GOT3 (cell line): ENCODE measurements at regions not wholly inside any gene's neighbourhood (a gene's known extent, or its start where the extent isn't known, plus 50 kb on each side); places are given as distances from the start of the nearest gene placed in this dataset.

Source experiments
- DNase-seq: peaks from one replicate; lab custom pipeline; 2025; ENCODE audit warnings: mixed read lengths; lab: John Stamatoyannopoulos, UW

DNA sequence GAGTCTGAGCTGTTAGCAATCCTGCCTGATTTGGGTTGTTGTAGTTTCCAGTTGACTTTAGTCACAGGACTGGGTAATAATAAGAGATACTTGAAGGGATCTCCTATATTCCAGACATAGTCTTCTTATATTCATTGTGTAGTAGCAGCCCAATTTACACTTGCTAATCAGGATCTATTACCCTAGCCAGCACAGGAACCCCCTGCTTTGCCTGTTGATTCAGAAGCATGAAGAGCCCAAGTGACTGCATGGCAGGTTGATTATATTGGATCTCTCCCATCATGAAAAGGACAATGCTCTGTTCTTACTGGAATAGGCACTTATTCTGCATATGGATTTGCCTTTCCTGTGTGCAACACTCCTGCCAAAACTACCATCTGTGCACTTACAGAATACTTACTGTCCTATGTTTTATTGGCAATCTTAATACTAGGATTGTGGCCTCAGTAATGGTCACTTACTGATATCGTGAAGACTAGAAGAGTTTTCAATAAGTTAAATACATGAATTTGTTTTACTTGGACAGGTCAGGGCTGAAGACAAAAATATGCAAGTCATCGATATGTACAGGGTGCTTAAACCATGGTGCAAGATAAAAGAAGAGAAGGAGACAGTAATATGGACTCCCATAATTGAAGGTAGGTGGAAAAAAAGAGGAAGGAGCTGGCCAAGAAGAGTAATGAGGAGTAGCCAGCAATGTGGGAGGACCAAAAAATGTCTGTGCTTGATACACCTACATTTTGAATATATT is 304.1 kb downstream of the MCTP2 start:
- DNase-seq: no peak

- no peak for DNase-seq
These were observed 305.2 kb downstream of the MCTP2 start for GRCh38 chr15:94536549-94536948.

DNA sequence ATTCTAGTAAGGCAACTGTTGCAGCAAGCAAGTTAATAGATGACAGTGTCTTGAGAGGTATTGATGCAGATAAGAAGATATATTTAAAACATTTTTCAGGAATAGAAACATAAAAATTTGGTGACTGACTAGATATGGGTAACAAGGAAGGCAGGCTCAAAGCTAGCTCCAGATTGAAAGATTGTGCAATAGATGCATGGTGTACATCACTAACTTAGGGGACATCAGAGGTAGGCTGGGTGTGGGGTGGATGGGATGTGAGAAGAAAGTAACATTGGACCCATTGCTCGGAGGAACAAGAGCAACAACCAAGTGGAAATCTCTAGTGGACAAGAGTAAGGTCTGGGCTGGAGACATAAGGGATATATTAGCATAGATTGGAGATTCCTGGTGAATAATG is 306.9 kb downstream of the MCTP2 start:
- DNase-seq: no peak

GRCh38 chr15:94542391-94542790 is 311.0 kb downstream of the MCTP2 start:
- no peak for DNase-seq

- DNase-seq: no peak
These were observed 315.4 kb downstream of the MCTP2 start for GRCh38 chr15:94546808-94547207.

DNA sequence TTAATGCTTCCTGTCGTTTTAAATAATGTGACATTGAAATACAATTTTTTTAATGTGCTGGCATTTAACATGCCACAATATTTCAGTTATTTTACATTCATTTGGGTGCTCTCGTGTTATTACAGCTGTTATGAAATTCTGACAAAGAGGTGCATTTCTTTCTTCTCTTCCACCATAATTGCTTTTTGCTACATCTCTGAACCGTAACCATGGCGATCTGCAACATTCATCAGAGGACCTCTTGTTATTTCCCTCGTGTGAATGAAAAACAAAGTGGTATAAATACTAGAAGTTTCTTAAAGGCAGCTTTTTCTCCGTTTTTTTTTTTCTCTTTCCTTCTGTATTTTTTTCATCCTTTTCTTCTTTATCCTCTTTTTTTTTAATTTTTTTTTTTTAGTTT is 316.4 kb downstream of the MCTP2 start:
- DNase-seq: no peak

DNA sequence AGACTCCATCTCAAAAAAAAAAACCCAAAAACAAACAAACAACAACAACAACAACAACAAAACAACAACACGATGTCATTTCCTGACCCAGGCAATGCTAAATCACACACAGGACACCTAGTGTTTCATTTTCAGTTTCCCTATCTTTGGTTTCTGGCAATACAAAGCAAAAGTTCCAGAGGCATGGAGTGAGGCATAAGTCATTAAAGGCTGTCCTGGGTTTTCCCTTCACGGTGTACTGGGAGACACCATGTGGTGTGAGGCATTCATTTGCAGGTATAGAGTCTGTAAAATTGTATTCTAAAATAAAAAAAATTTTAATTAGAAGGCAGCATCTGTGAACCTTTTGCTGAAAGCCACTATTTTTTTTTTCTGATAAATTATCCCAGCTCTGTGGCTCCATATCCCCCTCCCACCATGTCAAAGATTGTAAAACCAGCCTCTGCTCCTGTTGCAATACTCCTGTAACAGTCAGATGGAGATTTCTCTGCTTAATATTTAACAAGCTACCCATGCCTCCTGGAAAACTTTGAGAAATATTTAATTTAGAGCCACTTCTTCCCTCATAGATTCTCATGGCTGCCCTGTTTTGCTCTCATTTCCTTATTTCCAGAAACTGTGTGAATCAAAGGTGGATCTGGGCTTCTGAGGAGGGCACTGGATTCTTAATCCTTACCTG is 324.6 kb downstream of the MCTP2 start:
- no peak for DNase-seq

DNA sequence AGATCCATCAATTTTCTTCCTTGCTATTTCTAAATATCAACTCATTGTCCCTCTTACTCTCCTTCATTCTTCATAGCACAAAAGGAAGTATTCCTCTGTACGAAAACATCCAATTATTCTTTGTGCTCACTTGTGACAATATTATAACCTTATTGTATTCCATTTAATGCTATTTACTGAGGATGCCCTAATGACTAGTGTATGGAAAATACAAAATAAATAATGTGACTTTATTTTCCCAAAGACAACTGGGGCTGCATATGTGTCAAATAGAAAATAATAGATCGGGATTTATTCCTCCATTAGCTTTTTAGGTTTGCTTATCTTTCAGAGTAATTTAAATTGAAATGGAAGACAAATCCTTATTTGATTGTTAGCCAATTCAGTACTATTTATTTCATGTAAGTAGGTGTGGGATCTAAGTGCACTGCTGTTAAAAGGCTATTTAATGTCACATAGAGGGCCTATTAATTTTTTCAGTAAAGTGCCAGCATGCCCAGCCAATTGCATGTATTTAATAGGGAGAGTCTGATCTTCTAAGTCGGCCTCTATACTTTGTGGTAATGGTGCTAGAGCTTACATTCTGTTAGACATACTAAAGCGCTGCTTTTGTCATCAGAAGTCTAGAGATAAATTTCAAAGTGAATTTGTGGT is 329.8 kb downstream of the MCTP2 start:
- DNase-seq: no peak

- DNase-seq: no peak
These were observed 332.1 kb downstream of the MCTP2 start for GRCh38 chr15:94563456-94563855.

DNA sequence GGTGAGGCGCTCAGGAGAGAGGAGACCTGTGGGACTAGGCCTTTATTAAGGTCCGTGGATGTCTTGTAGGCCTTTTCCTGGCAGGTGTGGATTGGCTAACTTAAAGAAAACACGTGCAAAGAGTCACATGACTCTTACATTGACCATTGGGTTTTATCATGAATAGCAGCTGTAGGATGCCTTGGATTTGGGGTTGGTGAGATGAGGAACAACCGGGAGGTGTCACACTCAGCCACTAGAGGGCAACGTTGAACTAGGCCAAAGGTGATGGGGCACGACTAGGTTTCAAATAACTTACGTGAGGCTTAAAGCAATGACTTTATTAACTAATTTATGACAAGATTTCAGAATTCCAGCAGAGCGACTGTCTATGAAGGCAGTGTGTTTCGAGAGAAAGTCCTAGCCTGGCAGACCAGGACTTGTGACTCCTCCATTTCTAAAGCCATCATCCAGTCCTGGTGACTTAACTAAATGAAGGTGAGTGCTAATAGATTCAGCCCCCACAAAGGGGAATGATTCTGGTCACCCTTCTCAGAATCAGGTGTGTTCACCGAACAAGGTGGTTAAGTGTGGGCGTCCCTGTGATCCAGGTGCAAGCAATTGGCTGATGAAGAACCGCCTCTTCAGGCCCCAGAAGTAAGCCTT is 345.6 kb downstream of the MCTP2 start:
- no peak for DNase-seq

DNA sequence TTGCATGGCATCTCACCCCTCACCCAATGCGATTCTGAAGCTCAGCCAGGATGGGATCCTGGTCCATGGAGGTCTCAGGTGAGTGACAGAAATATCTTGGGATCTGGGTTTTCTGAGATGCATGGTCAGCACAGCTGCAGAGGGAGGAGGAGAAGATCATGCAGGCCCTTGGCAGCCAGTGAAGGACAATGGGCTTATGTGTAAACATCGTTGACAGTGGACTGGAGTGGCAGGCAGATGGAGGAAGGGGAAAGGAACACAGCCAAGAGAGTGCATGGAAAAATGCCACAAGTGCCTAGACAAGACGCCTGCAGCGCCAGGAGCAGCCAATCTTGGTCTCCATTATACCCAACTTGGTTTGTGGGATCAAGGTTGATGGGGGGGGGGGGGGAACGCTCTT is 347.9 kb downstream of the MCTP2 start:
- DNase-seq: no peak

DNA sequence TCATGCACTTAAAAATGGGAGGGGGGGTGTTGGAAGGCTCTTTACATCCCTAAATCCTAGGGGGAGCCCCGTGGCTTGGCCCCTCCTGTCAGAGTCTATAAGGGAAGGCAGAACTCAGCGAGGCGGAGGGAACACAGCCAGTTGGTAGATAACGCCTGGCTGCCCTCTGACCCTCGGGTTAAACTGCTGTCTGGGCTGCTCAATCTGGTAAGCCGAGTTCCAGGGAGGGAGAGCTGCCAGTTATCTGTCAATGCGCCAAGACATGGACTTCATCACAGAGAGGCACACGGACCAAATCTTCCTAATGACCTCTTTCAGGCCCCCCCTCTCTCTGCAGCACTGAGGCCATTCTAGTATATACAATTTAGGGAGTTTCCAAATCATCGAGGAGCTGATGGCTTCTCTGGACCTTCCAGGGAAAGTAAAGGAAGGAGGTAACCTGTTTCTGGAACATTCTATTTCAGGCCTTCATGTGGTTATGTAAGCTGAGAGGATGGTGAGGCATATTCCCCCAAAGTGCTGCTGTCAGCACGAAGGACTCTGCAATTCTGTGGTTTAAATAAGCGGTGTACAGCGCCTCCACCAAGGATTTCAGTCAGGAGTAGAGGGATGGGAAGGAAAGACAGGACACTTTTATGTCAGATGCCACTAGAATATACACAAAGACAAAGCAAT is 349.0 kb downstream of the MCTP2 start:
- no peak for DNase-seq

DNA sequence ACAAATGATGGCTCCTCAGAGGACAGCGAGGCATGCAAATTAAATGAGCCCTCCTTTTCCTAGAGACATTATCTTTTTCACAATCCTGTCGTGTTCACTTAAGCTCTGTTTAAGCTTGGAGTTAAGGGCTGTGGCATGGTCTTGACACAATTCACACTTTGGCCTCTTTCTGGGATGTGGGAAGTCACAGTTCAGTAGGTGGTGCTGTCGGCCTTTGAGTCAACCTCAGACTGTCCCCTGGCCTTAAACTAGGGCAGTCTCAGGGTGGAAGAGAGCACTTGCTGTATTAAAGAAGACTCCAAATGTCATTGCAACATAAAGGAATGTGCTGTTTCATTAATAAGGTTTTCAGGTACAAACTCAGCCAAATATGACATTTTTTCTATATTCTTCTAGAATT is 351.0 kb downstream of the MCTP2 start:
- DNase-seq: no peak

DNA sequence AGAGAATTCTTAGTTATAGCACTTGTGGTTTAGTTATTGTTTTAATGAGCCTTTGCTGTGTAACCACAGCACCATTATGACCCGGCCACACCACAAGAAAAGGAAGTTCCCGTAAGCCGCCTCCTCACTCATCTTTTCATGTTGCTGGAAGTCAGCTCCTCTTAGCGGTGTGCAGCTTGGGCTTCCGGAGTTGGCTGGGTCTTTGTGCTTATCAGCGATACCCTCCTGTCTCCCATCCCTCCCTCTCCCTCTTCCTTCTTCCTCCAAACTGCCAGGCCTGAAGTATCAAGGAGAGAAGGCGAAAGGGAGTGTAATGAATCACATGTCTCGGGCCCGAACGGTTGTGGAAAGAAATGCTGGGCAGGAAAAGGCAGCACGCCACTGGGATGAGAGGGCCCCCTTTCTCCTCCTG is 353.5 kb downstream of the MCTP2 start:
- DNase-seq: no peak

DNA sequence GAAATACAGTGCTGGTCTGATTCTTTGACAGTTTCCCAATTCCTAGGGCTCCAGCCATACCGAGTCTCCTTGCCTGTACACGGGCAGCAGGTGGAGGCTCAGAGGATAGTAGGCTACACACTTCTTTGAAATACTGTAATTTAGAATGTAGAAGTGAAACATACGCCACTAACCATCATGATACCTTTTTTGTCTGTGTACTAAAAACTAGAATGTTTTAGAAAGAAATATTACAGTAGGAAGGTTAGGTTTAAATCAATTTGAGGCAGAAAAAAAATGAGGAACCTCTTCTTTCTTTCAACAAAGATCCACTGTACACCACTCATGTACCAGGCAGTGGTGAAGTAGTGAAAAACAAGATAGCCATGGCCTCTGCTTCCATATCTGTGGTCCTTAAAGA is 354.7 kb downstream of the MCTP2 start:
- no peak for DNase-seq

DNA sequence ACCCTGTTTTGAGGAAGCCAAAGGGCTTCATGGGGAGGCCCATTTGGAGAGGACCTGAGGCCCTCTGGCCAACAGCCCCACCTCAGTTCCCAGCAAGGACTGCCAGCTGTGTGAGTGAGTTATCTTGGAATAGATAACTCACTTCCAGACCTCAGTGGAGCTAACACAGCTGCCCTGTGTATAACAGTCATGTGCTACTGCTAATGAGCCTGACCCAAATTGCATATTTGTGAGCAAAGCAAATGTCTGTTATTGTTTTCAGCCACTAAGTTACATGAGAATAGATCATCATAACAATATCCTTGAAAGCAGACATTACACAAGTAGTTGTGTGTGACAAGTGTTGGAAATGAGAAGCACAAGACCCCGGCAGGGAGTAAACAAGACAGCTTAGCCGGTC is 355.8 kb downstream of the MCTP2 start:
- no peak for DNase-seq

- DNase-seq: no peak
These were observed 357.6 kb downstream of the MCTP2 start for GRCh38 chr15:94588993-94589392.

DNA sequence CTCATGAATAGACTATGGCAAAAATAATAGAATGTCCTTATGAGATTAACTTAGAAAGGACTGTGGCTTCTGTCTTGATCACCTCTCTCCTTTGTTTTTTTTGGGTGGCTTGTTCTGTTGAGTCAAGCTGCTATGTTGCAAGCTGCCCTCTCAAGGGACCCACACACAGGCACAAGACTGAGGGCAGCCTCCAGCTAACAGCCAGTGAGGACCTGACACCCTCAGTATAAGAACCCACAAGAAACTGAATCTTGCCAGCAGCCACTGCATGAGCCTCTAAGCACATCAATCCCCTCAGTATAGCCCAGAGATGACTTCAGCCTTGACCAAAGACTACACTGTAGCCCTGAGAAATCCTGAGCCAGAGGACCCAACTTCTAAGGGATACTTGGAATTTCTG is 361.1 kb downstream of the MCTP2 start:
- no peak for DNase-seq

DNA sequence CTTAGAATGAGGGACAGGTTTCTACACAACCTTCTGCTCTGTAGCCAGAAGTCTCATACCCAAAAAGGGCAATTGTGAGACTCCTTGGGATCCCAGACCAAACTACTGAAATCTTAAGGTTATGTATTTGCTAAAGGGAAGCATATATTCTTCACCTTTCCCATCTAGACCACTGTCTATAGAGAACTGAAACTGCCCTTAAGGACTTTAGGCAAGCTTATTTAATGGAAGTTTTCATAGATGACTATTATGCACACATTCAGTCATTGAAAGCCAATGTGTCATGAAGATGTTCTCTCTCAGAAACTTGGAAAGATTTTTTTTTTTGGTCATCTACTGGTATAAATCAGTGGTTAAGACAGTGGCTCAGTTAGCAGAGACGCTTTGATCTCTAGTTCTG is 365.3 kb downstream of the MCTP2 start:
- no peak for DNase-seq

GRCh38 chr15:94600505-94600904 is 369.1 kb downstream of the MCTP2 start:
- no peak for DNase-seq

GRCh38 chr15:94602754-94603470 is 371.6 kb downstream of the MCTP2 start:
- DNase-seq: no peak

- no peak for DNase-seq
These were observed 374.9 kb downstream of the MCTP2 start for GRCh38 chr15:94606286-94606685.
